Right lung (tissue), 2 donors: ENCODE measurements at regions not wholly inside any gene's neighbourhood (a gene's known extent, or its start where the extent isn't known, plus 50 kb on each side); places are given as distances from the start of the nearest gene placed in this dataset.

Experiments used
- DNase-seq, 2 donors: peaks; one replicate each; pipeline ENCODE4 v3.0.0-alpha.2; 2013

DNA sequence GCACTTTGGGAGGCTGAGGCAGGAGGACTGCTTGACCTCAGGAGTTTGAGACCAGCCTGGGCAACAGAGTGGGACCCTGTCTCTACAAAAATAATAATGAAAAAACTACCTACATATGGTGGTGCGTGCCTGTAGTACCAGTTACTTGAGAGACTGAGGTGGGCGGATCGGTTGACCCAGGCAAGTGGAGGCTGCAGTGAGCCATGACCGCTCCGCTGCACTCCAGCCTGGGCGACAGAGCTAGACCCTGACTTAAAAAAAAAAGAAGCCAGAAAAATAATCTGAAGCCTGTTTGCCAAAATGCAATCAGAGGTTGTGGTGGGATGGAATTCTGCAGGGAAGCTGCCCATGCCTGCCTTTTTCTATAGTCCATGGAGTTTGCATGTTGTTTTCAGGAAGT is 50.4 kb upstream of the GGTA1 start:
- DNase-seq, result no peak

GRCh38 chr9:121550569-121551512 is 51.2 kb upstream of the GGTA1 start:
- DNase-seq, result peak; percentile 61 to 62

DNA sequence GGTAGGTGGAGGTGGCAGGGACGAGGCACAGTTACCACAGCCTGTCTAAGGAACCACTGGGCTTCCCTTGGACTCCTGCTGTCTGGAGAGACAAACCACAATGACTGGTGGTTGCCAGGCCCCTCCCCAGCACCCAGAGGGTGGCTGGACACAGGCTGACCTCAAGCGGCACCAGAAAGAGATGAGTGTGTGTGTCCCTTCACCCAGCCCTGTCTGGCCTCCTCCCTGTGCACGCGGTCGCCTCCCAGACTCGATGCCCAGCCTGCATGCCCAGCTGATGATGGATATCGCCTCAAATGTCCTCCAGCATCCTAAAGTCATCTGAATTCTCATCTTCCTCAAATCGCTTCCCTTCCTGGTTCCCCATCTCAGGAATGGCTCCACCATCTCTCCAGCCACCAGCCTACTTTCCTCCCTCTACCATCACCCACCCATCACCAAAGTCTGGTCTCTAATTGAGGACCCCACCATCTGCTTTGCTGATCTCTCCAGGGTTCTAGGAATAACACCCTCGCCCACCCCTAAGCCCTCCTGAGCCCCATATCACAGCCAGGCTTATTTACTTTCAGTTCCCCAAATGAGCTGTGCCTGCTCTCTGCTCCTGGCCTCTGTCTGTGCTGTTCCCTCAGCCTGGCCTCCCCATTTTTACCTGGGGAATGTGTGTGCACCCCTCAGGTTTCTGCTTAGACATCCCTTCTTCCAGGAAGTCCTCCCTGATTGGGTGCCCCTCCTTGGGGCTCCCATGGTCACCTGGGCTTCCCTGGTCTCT is 52.5 kb upstream of the GGTA1 start:
- DNase-seq, result no peak

DNA sequence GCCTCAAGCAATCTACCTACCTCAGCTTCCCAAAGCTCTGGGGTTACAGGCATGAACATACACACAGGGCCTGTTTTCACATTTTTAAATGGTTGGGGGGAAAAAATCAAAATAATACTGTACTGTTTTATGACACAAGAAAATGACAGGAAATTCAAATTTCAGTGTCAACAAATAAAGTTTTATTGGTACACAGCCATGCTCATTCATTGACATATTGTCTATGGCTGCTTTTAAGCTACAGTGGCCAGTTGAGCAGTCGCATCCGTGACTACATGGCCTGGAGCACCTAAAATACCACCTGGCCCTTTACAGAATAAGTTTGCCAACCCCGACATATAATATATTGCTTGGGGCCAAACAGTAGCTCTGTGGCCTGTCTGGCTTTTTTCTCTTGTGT is 56.4 kb upstream of the GGTA1 start:
- no peak for DNase-seq

DNA sequence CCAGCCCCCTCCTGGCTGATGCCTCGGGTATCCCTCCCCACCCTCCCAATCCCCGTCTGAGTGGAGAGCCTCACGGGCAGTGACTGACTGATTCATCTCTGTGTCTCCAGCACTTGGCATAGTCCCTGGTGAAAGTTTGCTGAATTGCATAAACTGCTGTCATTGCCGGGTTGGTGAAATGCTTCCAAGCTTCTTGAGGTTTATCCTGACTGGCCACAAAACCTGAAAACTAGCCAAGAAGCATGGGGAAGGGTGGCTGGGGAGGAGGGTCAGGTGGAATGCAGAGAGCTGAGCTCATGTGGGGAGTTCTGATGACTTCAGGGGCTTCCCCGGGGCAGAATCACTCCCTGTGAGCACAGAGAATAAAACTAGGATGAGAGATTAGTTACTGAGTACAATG is 56.9 kb upstream of the GGTA1 start:
- peak in 1 of 2 donors; percentile 41 for DNase-seq

DNA sequence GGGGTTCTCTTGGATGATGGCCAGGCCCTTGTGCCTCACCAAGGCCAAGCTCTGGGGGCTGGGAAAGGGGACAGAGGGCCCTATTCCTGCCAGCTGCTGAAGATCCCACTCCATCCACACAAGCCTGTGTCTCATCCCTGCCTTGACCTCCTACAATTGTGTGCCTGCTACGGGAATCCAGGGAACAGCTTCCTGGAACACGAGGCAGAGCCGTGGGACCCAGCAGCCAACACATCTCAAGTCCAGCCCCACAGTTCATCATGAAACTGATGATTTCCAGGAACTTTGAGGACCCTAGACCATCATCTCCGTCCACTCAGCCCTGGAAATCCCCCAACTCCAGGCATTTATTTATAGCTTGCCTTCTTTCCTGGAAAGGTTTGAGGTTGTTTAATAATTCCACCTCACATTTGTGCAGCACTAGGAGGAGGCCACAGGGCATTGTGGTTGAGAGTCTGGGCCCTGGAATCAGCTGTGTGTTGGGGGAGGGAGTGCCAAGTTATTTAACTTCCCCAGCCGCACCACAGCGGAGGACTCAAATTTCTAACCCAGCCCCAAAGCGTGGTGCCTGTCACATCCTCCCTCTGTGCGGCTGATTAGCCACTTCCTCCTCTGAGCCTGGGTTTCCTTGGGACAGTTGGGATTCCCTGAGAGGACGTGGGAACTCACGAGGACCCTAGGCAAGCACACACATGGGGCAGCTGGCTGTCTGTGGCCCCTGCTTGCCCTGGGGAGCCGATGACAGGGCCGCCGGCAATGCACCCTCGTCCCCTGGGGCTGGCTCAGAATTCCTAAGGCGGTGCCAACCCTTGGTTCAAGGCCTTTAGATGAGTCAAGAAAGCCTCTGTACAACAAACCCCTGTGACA is 58.2 kb upstream of the GGTA1 start:
- DNase-seq, result peak; percentile 68 to 79

DNA sequence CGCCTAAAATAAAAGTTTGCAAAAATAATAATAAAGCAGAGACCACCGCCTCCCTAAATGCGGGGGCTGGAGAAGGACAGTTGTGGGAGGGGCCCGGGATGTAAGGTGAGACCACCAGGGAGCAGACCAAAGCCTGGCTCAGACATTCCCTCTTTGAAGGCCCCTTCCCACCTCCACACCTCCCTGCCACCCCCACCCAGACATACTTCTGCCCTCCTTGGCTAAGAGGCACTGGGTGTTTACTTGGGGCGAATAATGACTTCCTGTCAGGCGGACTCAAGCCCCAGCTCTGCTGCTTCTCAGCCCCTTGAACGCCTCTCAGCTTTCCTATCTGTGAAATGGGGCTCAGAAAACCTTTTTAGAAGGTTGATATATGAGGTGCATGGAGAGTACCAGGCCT is 58.8 kb upstream of the GGTA1 start:
- DNase-seq, result no peak

GRCh38 chr9:121559183-121559582 is 59.5 kb upstream of the GGTA1 start:
- DNase-seq, result no peak

- no peak for DNase-seq
Measured at GRCh38 chr9:121560921-121561320, 61.3 kb upstream of the GGTA1 start.

DNA sequence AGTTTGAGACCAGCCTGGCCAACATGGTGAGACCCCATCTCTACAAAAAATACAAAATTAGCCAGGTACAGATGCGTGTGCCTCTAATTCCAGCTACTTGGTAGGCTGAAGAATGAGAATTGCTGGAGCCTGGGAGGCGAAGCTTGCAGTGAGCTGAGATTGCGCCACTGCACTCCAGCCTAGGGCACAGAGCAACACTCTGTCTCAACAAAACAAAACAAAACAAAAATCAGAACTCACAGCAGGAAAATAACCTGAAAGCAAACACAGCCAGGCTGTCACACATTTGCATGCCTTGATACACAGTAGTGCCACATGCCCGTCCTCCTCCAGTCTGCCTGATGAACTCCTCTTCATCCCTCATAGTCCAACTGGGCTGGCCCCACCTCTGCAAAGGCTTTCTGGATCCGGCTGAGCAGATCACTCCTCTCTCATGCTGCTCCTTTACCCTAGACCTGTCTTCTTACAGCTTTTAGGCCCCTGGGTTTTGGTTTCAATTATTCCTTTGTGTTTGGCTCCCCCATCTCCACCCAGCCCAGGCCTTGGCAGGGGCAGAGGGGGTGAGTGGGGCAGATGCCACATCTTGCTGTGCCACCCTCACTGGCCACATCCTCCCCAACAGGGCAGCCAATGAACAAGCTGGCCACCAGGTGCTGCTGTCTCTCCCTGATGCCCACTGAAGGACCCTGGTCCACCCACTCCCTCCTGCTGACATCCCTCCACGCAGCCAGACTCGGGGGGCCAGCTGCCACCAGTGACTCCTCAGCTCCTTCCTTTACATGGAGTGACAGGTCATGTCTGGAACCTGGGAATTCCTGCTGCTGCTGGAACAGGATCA is 62.0 kb upstream of the GGTA1 start:
- no peak for DNase-seq

DNA sequence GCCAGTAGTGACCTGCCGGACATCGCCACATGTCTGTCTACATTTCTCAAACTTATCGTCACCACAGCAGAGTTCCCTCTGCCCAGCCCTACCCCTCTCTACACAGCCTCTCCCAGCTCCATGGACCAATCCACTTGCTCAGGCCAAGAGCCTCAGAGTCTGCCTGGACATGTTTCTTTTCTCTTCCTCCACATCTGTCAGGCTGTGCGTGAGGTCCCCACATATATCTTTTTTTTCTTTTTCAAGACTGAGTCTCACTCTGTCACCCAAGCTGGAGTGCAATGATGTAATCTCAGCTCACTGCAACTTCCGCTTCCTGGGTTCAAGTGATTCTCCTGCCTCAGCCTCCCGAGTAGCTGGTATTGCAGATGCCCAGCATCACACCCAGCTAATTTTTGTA is 62.7 kb upstream of the GGTA1 start:
- DNase-seq, result no peak

DNA sequence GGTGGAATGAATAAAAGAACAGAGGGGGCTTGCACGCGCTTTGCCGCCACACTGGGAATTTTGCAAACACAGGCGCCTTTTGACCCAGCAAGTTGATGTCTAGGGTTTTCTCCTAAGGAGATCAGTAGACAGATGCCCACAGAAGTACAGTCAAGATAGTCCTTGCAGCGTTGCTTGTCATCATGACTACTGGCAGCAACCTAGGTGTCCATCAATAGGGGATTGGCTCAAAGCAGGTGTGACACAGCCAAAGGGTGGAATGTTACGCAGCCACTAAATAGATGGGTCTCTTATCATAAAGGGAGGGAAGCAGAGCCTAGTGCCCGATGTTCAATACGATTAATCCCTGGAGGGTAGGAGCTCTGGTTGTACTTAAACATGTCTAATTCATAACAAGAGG is 63.8 kb upstream of the GGTA1 start:
- no peak for DNase-seq

- DNase-seq, result no peak
Measured at GRCh38 chr9:121563881-121564460, 64.3 kb upstream of the GGTA1 start.

DNA sequence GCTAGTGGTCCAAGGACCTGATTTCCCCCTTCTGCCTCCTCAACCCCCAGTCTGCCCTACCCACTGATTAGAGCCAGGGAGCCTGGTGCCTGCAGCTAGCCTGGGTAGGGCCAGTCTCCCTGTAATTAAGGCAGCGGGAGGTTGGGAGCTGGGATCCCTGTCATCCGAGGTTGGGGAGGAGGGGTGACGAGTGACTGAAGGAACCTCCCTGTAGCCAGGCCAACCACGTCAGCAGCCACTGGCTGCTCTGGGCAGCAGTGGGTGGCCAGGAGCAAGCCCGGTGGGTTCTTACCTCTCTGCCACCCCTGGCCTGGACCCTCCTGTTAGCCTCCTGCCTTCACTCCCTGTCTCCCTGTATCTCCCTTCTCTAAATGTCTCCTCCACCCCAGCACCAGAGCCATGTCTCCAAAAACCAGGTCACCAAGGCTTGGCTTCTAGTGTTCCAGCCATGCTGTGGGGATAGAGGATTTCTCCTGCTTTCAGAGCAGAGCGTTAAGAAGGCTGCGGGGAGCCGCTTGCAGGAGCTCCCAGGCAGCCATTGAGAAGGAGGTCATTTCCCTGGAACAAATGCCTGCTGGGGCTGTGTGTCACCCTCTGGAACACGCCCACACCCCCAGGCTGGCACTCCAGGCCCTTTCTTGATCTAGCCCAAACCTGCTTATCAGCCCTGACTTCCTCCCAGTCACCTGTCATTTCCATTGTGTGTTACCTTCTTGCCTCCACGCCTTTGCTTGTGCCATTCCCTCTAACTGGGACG is 65.0 kb upstream of the GGTA1 start:
- no peak for DNase-seq

DNA sequence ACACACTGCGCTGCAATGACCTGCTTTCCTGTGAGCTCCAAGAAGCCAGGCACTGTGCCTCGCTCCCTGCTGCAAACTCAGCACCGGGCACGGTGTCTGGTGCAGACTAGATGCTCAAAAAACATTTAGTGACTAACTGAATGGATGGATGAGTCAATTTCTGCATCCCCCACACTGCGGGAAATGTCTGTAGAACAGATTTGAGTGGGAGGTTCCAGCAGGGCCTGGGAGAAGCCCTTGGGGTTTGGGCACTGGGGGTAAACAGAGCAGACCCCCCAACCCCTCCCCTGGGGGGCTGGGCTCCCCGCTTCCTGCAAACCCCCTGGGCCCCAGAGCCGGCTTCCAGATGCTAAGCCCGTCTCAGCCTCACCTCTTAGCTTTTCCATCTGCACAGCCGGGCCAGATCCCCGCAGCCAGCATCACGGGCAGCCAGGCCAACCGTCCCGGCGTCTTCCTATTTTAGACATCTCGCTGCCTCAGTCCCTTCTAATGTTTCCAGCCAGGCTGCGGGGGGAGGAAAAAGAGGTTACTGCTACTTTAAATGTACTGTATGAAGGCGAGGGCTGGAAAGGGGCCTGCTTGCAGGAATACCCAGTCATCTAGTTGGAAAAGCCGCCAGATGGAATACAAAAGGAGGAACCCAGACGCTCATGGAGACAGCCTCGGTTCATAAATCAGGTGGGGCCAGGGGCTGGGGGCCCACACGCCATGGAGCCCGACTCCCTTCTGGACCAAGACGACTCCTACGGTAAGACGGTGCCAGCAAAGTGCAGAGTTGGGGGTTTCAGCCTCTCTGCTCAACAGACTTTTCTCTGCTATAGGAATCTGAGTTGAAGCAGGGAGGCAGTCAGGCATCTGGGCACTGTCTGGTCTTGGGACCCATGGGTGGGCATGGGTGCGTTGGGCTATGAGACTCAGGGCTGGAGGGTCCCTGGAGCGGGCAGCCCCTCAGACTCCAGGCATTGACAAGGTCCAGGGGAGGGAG is 67.1 kb upstream of the GGTA1 start:
- DNase-seq, result no peak

DNA sequence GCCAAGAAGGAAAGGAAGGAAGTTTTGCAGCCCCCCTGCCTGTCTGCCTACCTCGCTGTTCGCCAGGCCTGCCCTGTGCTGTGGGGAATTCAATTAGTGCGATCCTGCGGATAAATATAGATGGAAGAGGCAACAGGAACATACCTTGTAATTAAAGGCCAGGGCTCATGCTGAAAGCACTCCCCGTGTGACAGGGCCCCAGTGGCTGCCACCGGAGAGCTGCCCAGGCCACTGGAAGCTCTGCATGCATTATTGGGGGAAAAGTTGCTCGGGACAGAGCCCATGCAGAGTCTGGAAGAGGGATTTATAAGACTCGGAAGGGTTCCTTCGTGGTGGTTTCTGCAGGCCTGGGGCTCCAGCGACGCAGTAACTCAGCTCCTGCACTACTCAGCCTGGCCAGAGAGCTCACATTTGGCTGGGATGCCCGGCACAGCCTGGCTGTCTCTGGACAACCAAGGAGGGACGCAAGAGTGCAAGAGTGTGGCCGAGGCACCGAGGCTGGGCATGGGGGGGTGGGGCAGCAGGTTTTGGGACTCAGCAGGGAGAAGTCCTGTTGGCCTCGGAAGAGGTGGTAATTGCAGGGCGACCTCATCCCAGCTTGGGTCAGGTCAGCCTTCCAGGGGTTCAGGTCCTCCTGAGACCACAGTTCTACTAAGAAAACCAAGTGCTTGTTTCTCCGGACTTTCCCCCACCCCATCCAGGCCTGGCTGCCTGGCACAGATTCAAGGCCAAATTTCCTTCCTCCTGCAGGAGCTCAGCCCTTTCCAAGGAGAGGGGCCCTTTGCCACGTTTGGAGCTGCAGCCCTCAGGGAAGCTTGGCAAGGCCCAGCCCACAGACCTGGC is 68.1 kb upstream of the GGTA1 start:
- no peak for DNase-seq
